OCI-LY3 (cell line): ENCODE measurements at regions not wholly inside any gene's neighbourhood (a gene's known extent, or its start where the extent isn't known, plus 50 kb on each side); places are given as distances from the start of the nearest gene placed in this dataset.

Source experiments
- H2AFZ ChIP-seq: fragments of 200-600, 300-600 bp; shearing (Covaris generic); 2 replicates; pipeline ENCODE4 v1.6.0; 2014; ENCODE audit warnings: antibody characterized with exemption, low read depth, low read length
- H3K27ac ChIP-seq: fragments of 200-600, 300-600 bp; sonication (generic); 2 replicates; pipeline ENCODE4 v1.5.1; 2014; ENCODE audit warnings: mild to moderate bottlenecking, low read length, moderate library complexity, mixed read lengths
- H3K27me3 ChIP-seq: fragments of 200-600, 300-600 bp; sonication (generic); 2 replicates; pipeline ENCODE4 v1.6.1; 2014; ENCODE audit warnings: low read depth, low read length, mixed read lengths
- H3K36me3 ChIP-seq: fragments of 200-600, 300-600 bp; sonication (generic); replicated peaks from 2 replicates; pipeline ENCODE3; 2014; ENCODE audit warnings: low read depth, low read length, mixed read lengths
- H3K4me1 ChIP-seq: fragments of 300-600, 200-600 bp; sonication (generic); 2 replicates; pipeline ENCODE4 v1.6.1; 2014; ENCODE audit warnings: low read length, mixed read lengths
- H3K4me2 ChIP-seq: fragments of 200-600, 300-600 bp; sonication (generic); 2 replicates; pipeline ENCODE4 v1.6.1; 2014; ENCODE audit warnings: low read length, mixed read lengths
- H3K4me3 ChIP-seq: fragments of 300-600, 200-600 bp; sonication (generic); 2 replicates; pipeline ENCODE4 v1.5.1; 2014; ENCODE audit warnings: antibody characterized with exemption, mild to moderate bottlenecking, low read length, moderate library complexity
- H3K79me2 ChIP-seq: fragments of 300-600, 200-600 bp; shearing (Covaris generic); 2 replicates; pipeline ENCODE4 v1.6.1; 2014; ENCODE audit warnings: mild to moderate bottlenecking, low read length, mixed read lengths
- H3K9ac ChIP-seq: fragments of 300-600, 200-600 bp; shearing (Covaris generic); 2 replicates; pipeline ENCODE4 v1.6.0; 2014; ENCODE audit warnings: mild to moderate bottlenecking, low read length, moderate library complexity
- H3K9me3 ChIP-seq: fragments of 200-600, 300-600 bp; shearing (Covaris generic); 2 replicates; pipeline ENCODE4 v1.6.1; 2014; ENCODE audit warnings: low read length, mixed read lengths; ENCODE audit not compliant: insufficient read depth
- H4K20me1 ChIP-seq: fragments of 200-600, 300-600 bp; sonication (generic); 2 replicates; pipeline ENCODE4 v1.6.1; 2016; ENCODE audit warnings: low read length, mixed read lengths; ENCODE audit not compliant: insufficient read depth
- CTCF ChIP-seq: fragments of 200-600, 300-600 bp; sonication (generic); IDR thresholded peaks from 2 replicates; pipeline ENCODE4 v1.5.1; 2014; ENCODE audit warnings: antibody characterized with exemption, low read length, low read depth
- EZH2phosphoT487 ChIP-seq: fragments of 200-600 bp; shearing (Covaris generic); IDR thresholded peaks from 2 replicates; pipeline ENCODE4 v1.6.1; 2018; ENCODE audit warnings: antibody characterized with exemption, mixed run types, low read depth

- no peak for TF ChIP-seq EZH2phosphoT487
- TF ChIP-seq CTCF = no peak
Measured at GRCh38 chrX:45935408-45935807, 609.8 kb downstream of the ZNF674 start.

GRCh38 chrX:45912316-45912715 lies 632.9 kb downstream of the ZNF674 start:
- Histone ChIP-seq H3K79me2 (no peaks in the 10 kb centered on the region), H2AFZ (no peak overlapping the region), H3K27ac (no peak overlapping the region), H3K4me1 (no peaks in the 10 kb centered on the region), H3K27me3 (no peaks in the 10 kb centered on the region), H3K4me2 (no peak overlapping the region), H4K20me1 (no peaks in the 10 kb centered on the region), H3K36me3 (no peaks in the 10 kb centered on the region), H3K9me3 (no peaks in the 10 kb centered on the region), H3K4me3 (no peak overlapping the region), H3K9ac (no peak overlapping the region)
- TF ChIP-seq EZH2phosphoT487 (no peak), CTCF (no peak)

More at GRCh38 chrX:45935408-45935807, 609.8 kb downstream of the ZNF674 start:
- no peak overlapping the region for H2AFZ ChIP-seq
- no peaks in the 10 kb centered on the region for H3K36me3 ChIP-seq
- no peak overlapping the region for H3K27ac ChIP-seq
- no peak overlapping the region for H3K4me2 ChIP-seq
- no peak overlapping the region for H3K9ac ChIP-seq
- no peaks in the 10 kb centered on the region for H3K9me3 ChIP-seq
- no peaks in the 10 kb centered on the region for H3K27me3 ChIP-seq
- no peaks in the 10 kb centered on the region for H3K4me1 ChIP-seq
- no peaks in the 10 kb centered on the region for H3K79me2 ChIP-seq
- H3K4me3 ChIP-seq = no peak overlapping the region
- no peaks in the 10 kb centered on the region for H4K20me1 ChIP-seq

- Histone ChIP-seq H2AFZ (no peak overlapping the region), H3K79me2 (no peaks in the 10 kb centered on the region), H3K36me3 (no peaks in the 10 kb centered on the region), H3K4me1 (no peaks in the 10 kb centered on the region), H4K20me1 (no peaks in the 10 kb centered on the region), H3K4me3 (no peak overlapping the region), H3K9me3 (no peaks in the 10 kb centered on the region), H3K9ac (no peak overlapping the region), H3K4me2 (no peak overlapping the region), H3K27me3 (no peaks in the 10 kb centered on the region), H3K27ac (no peak overlapping the region)
- no peak for TF ChIP-seq CTCF
- TF ChIP-seq EZH2phosphoT487 = no peak
Measured at GRCh38 chrX:45907786-45908185, 637.4 kb downstream of the ZNF674 start.

- no peaks in the 10 kb centered on the region for H3K27me3 ChIP-seq
- H3K9ac ChIP-seq = no peak overlapping the region
- TF ChIP-seq CTCF (no peak), EZH2phosphoT487 (no peak)
- no peaks in the 10 kb centered on the region for H3K36me3 ChIP-seq
- H2AFZ ChIP-seq = no peak overlapping the region
- H3K27ac ChIP-seq = no peak overlapping the region
- H3K4me3 ChIP-seq = no peak overlapping the region
- no peaks in the 10 kb centered on the region for H3K4me1 ChIP-seq
- H3K4me2 ChIP-seq = no peak overlapping the region
- H4K20me1 ChIP-seq = no peaks in the 10 kb centered on the region
- no peaks in the 10 kb centered on the region for H3K79me2 ChIP-seq
- H3K9me3 ChIP-seq = no peaks in the 10 kb centered on the region
Measured at GRCh38 chrX:45903781-45904201, 641.4 kb downstream of the ZNF674 start.
